ENCODE measurements at regions not wholly inside any gene's neighbourhood (a gene's known extent, or its start where the extent isn't known, plus 50 kb on each side); places are given as distances from the start of the nearest gene placed in this dataset.
"Not testable (repeated sequence)": the region's sequence is repeated elsewhere in the genome, so short reads cannot be mapped to it uniquely, and the experiment has no call there.

GRCh38 chr4:158120645-158121151 is 52.1 kb downstream of the GASK1B start:
- TF ChIP-seq CTCF (conservative IDR thresholded peaks at IDR 0.05); ZFX (IDR thresholded peaks at IDR 0.05): not testable (repeated sequence)

Data from C4-2B (cell line).